ENCODE measurements at regions not wholly inside any gene's neighbourhood (a gene's known extent, or its start where the extent isn't known, plus 50 kb on each side); places are given as distances from the start of the nearest gene placed in this dataset.

DNA sequence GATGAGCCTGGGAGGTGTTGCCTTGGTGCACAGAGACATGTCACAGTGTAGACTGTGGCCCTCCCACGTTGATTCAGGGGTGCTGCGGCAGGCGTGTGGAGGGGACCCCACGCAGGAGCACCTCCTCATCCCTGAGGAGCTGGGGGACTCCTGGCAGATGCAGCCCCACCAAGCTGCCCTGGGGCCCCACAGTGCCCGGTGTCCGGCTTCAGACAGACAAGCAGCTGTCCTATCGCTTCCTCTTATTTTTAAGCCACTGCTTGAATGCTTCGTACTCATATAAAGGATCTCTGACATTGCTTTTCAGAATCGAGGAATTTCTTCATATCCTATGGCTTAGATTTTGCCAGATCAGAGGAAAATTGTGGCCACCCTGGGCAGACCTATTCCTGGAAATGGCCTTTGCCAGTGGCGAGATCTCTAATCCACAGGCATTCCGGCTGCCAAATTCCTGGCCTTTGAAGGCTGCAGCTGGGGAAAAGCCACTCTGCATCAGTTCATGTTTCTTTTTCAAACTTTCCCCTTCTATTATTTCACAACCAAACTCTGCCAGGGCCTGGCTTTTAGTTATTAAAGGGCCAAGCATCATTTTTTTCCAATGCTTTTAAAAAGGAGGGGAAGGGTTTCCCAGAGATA lies 337.0 kb downstream of the THBS2 start:
- TF ChIP-seq, protein P1, sequence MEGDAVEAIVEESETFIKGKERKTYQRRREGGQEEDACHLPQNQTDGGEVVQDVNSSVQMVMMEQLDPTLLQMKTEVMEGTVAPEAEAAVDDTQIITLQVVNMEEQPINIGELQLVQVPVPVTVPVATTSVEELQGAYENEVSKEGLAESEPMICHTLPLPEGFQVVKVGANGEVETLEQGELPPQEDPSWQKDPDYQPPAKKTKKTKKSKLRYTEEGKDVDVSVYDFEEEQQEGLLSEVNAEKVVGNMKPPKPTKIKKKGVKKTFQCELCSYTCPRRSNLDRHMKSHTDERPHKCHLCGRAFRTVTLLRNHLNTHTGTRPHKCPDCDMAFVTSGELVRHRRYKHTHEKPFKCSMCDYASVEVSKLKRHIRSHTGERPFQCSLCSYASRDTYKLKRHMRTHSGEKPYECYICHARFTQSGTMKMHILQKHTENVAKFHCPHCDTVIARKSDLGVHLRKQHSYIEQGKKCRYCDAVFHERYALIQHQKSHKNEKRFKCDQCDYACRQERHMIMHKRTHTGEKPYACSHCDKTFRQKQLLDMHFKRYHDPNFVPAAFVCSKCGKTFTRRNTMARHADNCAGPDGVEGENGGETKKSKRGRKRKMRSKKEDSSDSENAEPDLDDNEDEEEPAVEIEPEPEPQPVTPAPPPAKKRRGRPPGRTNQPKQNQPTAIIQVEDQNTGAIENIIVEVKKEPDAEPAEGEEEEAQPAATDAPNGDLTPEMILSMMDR (IDR thresholded peaks at IDR 0.05): no peak
- H3K36me3 ChIP-seq (ENCODE audit: control insufficient read depth, insufficient read depth, low read length): no peaks in the 10 kb centered on the region
- Mint-ChIP-seq H3K9me3 (no peaks in the 10 kb centered on the region), H3K4me3 (no peak overlapping the region), H3K36me3 (no peaks in the 10 kb centered on the region), H3K27me3 (ENCODE audit: low read depth in 2 of 2) (peaks cover 8 to 13% of the 10 kb centered on the region in 2 donors), H3K4me1 (peaks cover 21 to 38% of the 10 kb centered on the region in 2 donors), H3K27ac (no peak overlapping the region)
- H3K4me3 ChIP-seq (ENCODE audit: low read length): no peak overlapping the region
- DNase-seq: no peak
- no peak overlapping the region for H3K27ac ChIP-seq (ENCODE audit: low read length)
- no peaks in the 10 kb centered on the region for H3K27me3 ChIP-seq (ENCODE audit: control insufficient read depth, insufficient read depth, low read length)
- H3K4me1 ChIP-seq (ENCODE audit: control insufficient read depth, insufficient read depth, low read length): peaks cover 8% of the 10 kb centered on the region
- ATAC-seq: no peak
- no peaks in the 10 kb centered on the region for H3K9me3 ChIP-seq (ENCODE audit: control insufficient read depth, insufficient read depth, low read length)
- intact Hi-C loops (cut with micrococcal nuclease): no loop called here
- 71% methylated on average over 11 of the region's 11 CpGs for WGBS (ENCODE audit: insufficient coverage)

DNA sequence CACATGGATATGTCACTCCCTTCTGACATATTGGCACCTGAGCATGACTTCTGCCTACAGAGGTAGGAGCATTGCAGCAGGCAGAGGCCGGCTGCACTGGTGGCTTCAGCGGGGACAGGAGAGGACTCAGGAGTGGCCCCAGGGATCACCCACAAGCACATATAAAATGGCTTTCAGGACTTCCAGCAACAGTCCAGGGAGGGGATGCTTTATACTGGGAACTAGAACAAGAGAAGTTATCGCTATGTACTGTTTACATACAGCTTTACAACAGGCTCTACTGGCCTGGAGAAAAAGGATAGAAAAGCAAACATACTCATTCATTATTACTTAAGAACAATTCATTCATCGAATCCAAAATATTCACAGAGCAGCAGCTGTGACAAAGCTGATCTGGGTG lies 337.8 kb downstream of the THBS2 start:
- intact Hi-C loops (cut with micrococcal nuclease): no loop called here
- no peak for DNase-seq
- Mint-ChIP-seq H3K27ac (no peak overlapping the region), H3K27me3 (ENCODE audit: low read depth in 2 of 2) (peaks cover 10 to 16% of the 10 kb centered on the region in 2 donors), H3K36me3 (no peaks in the 10 kb centered on the region), H3K4me3 (no peak overlapping the region), H3K4me1 (peaks cover 21 to 37% of the 10 kb centered on the region in 2 donors), H3K9me3 (no peaks in the 10 kb centered on the region)
- Histone ChIP-seq H3K27ac (ENCODE audit: low read length) (no peak overlapping the region), H3K36me3 (ENCODE audit: control insufficient read depth, insufficient read depth, low read length) (no peaks in the 10 kb centered on the region), H3K27me3 (ENCODE audit: control insufficient read depth, insufficient read depth, low read length) (no peaks in the 10 kb centered on the region), H3K4me3 (ENCODE audit: low read length) (no peak overlapping the region), H3K4me1 (ENCODE audit: control insufficient read depth, insufficient read depth, low read length) (peaks cover 8% of the 10 kb centered on the region), H3K9me3 (ENCODE audit: control insufficient read depth, insufficient read depth, low read length) (no peaks in the 10 kb centered on the region)
- ATAC-seq: no peak
- WGBS (ENCODE audit: insufficient coverage): 93% methylated on average over 3 of the region's 4 CpGs
- TF ChIP-seq, protein P1 (IDR thresholded peaks at IDR 0.05): no peak

DNA sequence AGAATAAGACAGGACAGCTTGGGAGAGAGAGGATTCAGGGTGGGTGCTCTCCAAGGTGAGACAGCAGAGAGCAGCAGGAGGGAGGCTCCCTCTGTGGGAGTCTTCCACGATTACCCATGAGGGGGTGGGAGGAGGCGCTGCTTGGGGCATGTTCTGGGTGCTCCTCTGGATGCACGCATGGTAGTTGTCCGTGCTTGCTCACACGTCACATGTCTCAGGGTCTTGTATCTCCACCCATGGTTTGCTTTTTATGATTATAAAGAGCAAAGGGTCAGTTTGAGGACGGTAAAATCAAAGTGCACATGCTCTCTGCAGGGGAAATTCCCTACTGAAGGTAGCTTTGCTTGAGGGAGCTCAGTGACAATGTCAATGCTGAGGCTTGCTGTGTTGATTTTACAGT lies 338.4 kb downstream of the THBS2 start:
- 97% methylated on average over 6 of the region's 6 CpGs for WGBS (ENCODE audit: insufficient coverage)

More for the DNA sequence above, 338.4 kb downstream of the THBS2 start:
- Histone ChIP-seq H3K9me3 (ENCODE audit: control insufficient read depth, insufficient read depth, low read length) (no peaks in the 10 kb centered on the region), H3K27ac (ENCODE audit: low read length) (no peak overlapping the region), H3K27me3 (ENCODE audit: control insufficient read depth, insufficient read depth, low read length) (no peaks in the 10 kb centered on the region), H3K36me3 (ENCODE audit: control insufficient read depth, insufficient read depth, low read length) (no peaks in the 10 kb centered on the region), H3K4me1 (ENCODE audit: control insufficient read depth, insufficient read depth, low read length) (peaks cover 8% of the 10 kb centered on the region), H3K4me3 (ENCODE audit: low read length) (no peak overlapping the region)
- Mint-ChIP-seq H3K36me3 (no peaks in the 10 kb centered on the region), H3K9me3 (no peaks in the 10 kb centered on the region), H3K27ac (no peak overlapping the region), H3K27me3 (ENCODE audit: low read depth in 2 of 2) (peaks cover 10 to 16% of the 10 kb centered on the region in 2 donors), H3K4me1 (peaks cover 18 to 31% of the 10 kb centered on the region in 2 donors), H3K4me3 (no peak overlapping the region)
- TF ChIP-seq, protein P1 (IDR thresholded peaks at IDR 0.05): no peak
- intact Hi-C loops (cut with micrococcal nuclease): no loop called here
- DNase-seq (no peak), ATAC-seq (no peak)

Data from natural killer cell (primary cell).